GM21390 (cell line): ENCODE measurements at regions not wholly inside any gene's neighbourhood (a gene's known extent, or its start where the extent isn't known, plus 50 kb on each side); places are given as distances from the start of the nearest gene placed in this dataset.

ENCODE experiments used
- ATAC-seq: cut with Tn5 transposase; IDR thresholded peaks from one replicate; pipeline ENCODE4 v1.9.1; 2021; ENCODE audit not compliant: unreplicated experiment

- ATAC-seq: no peak
These were observed 156.4 kb upstream of the PCDH18 start for GRCh38 chr4:137688651-137689050.

GRCh38 chr4:137685357-137685756 is 153.1 kb upstream of the PCDH18 start:
- ATAC-seq: no peak

- ATAC-seq: no peak
These were observed 148.8 kb upstream of the PCDH18 start for GRCh38 chr4:137681081-137681480.

- ATAC-seq: no peak
These were observed 146.5 kb upstream of the PCDH18 start for GRCh38 chr4:137678796-137679195.

- no peak for ATAC-seq
These were observed 145.6 kb upstream of the PCDH18 start for GRCh38 chr4:137677863-137678262.

GRCh38 chr4:137676357-137676998 is 144.2 kb upstream of the PCDH18 start:
- no peak for ATAC-seq

GRCh38 chr4:137674066-137674465 is 141.8 kb upstream of the PCDH18 start:
- ATAC-seq: no peak

- ATAC-seq: no peak
These were observed 136.7 kb upstream of the PCDH18 start for GRCh38 chr4:137668885-137669545.

GRCh38 chr4:137664416-137664815 is 132.1 kb upstream of the PCDH18 start:
- no peak for ATAC-seq

- ATAC-seq: no peak
These were observed 131.7 kb upstream of the PCDH18 start for GRCh38 chr4:137664046-137664387.

- ATAC-seq: no peak
These were observed 131.2 kb upstream of the PCDH18 start for GRCh38 chr4:137663251-137664045.

GRCh38 chr4:137661693-137662092 is 129.4 kb upstream of the PCDH18 start:
- no peak for ATAC-seq

- ATAC-seq: no peak
These were observed 127.9 kb upstream of the PCDH18 start for GRCh38 chr4:137660211-137660610.

- no peak for ATAC-seq
These were observed 127.1 kb upstream of the PCDH18 start for GRCh38 chr4:137659431-137659830.

- no peak for ATAC-seq
These were observed 124.4 kb upstream of the PCDH18 start for GRCh38 chr4:137656661-137657060.

GRCh38 chr4:137655302-137655701 is 123.0 kb upstream of the PCDH18 start:
- ATAC-seq: no peak

GRCh38 chr4:137651128-137651527 is 118.8 kb upstream of the PCDH18 start:
- no peak for ATAC-seq

- no peak for ATAC-seq
These were observed 117.6 kb upstream of the PCDH18 start for GRCh38 chr4:137649711-137650450.

- ATAC-seq: no peak
These were observed 116.2 kb upstream of the PCDH18 start for GRCh38 chr4:137648531-137648930.

- peak; percentile 81 for ATAC-seq
These were observed 115.1 kb upstream of the PCDH18 start for GRCh38 chr4:137647375-137647774.

GRCh38 chr4:137644201-137644600 is 111.9 kb upstream of the PCDH18 start:
- no peak for ATAC-seq
